ENCODE measurements at regions not wholly inside any gene's neighbourhood (a gene's known extent, or its start where the extent isn't known, plus 50 kb on each side); places are given as distances from the start of the nearest gene placed in this dataset.
A peak's percentile ranks its signal among the peaks of the same experiment; 100 is the strongest.

GRCh38 chr5:122258241-122258640 lies 53.8 kb upstream of the SNCAIP start:
- H3K4me3 ChIP-seq (ENCODE audit: low read depth, low read length), result no peak overlapping the region
- no peak for TF ChIP-seq CTCF (IDR thresholded peaks at IDR 0.05; ENCODE audit: insufficient read depth, low read length)
- no peak for DNase-seq (ENCODE audit: low read depth)

GRCh38 chr5:122258840-122259239 lies 53.2 kb upstream of the SNCAIP start:
- no peak for DNase-seq (ENCODE audit: low read depth)
- no peak for TF ChIP-seq CTCF (IDR thresholded peaks at IDR 0.05; ENCODE audit: insufficient read depth, low read length)
- H3K4me3 ChIP-seq (ENCODE audit: low read depth, low read length), result no peak overlapping the region

DNA sequence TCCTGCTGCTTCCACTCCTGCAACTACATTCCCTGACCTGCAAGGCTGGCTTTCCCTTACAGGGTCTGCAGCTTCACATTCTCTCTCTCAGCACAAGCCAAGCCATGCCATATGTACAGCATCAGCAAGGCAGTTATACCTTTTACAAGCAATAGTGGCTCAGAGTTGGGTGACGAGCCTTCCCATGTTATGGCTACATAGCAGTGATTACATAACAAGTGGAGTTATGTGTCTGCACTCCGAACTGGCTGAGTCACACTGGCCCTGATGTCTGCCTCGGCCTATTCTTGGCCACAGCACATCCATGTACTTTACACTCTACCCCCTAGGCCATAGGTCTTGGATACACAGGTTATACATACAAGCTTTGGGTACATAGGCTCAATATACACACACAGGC lies 52.0 kb upstream of the SNCAIP start:
- DNase-seq (ENCODE audit: low read depth), result peak; percentile 82
- no peak overlapping the region for H3K4me3 ChIP-seq (ENCODE audit: low read depth, low read length)
- no peak for TF ChIP-seq CTCF (IDR thresholded peaks at IDR 0.05; ENCODE audit: insufficient read depth, low read length)

- peak; percentile 48 for DNase-seq (ENCODE audit: low read depth)
- TF ChIP-seq CTCF (IDR thresholded peaks at IDR 0.05; ENCODE audit: insufficient read depth, low read length), result no peak
- no peak overlapping the region for H3K4me3 ChIP-seq (ENCODE audit: low read depth, low read length)
These were observed 49.9 kb upstream of the SNCAIP start for GRCh38 chr5:122262103-122262502.
